BE2C (cell line): ENCODE measurements at regions not wholly inside any gene's neighbourhood (a gene's known extent, or its start where the extent isn't known, plus 50 kb on each side); places are given as distances from the start of the nearest gene placed in this dataset.

Experiments used
- DNase-seq: peaks from one replicate; pipeline ENCODE4 v3.0.0-alpha.2; 2020
- H3K27me3 ChIP-seq: fragments of 250-450 bp; sonication (Bioruptor Pico); 2 replicates; pipeline ENCODE4 v1.5.1; 2020; ENCODE audit warnings: mild to moderate bottlenecking
- H3K36me3 ChIP-seq: fragments of 250-450 bp; sonication (Bioruptor Pico); 2 replicates; pipeline ENCODE4 v1.5.1; 2020; ENCODE audit warnings: mild to moderate bottlenecking
- H3K4me1 ChIP-seq: fragments of 250-450 bp; sonication (Bioruptor Pico); 2 replicates; pipeline ENCODE4 v1.5.1; 2020
- H3K4me3 ChIP-seq: 2 replicates; pipeline ENCODE4 v1.5.1; 2011; ENCODE audit warnings: low read depth, low read length
- H3K9me3 ChIP-seq: fragments of 250-450 bp; sonication (Bioruptor Pico); 2 replicates; pipeline ENCODE4 v1.5.1; 2020
- CTCF ChIP-seq: IDR thresholded peaks from 2 replicates; pipeline ENCODE4 v1.5.1; 2012; ENCODE audit warnings: mild to moderate bottlenecking, low read depth, low read length

GRCh38 chr4:100248476-100248875, 58.2 kb upstream of the DDIT4L start:
- DNase-seq: no peak
- TF ChIP-seq CTCF: no peak
- no peaks in the 10 kb centered on the region for H3K9me3 ChIP-seq
- no peaks in the 10 kb centered on the region for H3K4me1 ChIP-seq
- no peak overlapping the region for H3K4me3 ChIP-seq
- H3K27me3 ChIP-seq: no peaks in the 10 kb centered on the region
- H3K36me3 ChIP-seq: no peaks in the 10 kb centered on the region

GRCh38 chr4:100246697-100247096, 56.4 kb upstream of the DDIT4L start:
- Histone ChIP-seq H3K4me1 (no peaks in the 10 kb centered on the region), H3K4me3 (no peak overlapping the region), H3K27me3 (no peaks in the 10 kb centered on the region), H3K36me3 (no peaks in the 10 kb centered on the region), H3K9me3 (no peaks in the 10 kb centered on the region)
- TF ChIP-seq CTCF: no peak
- no peak for DNase-seq

DNA sequence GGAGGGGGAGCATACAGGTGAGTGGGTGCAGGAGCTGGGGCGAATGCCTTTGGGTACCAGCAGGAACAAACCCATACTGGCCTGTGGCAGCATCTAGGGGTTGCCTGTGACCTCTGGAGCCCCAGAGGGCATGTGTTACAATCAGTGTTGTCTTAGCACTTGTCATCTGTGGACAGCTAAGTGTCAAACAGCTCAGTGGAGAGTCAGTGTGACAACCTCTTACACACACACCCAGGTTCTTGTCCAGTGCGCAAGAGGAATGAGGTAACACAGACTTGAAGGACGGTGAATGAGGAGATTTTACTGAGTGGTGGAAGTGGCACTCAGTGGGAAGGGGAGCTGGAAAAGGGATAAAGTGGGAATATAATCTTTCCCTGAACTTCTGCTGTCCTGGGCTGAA, 54.1 kb upstream of the DDIT4L start:
- DNase-seq: no peak
- Histone ChIP-seq H3K36me3 (no peaks in the 10 kb centered on the region), H3K9me3 (no peaks in the 10 kb centered on the region), H3K4me3 (no peak overlapping the region), H3K27me3 (no peaks in the 10 kb centered on the region), H3K4me1 (no peaks in the 10 kb centered on the region)
- no peak for TF ChIP-seq CTCF
